Spleen (tissue), 7 donors: ENCODE measurements at regions not wholly inside any gene's neighbourhood (a gene's known extent, or its start where the extent isn't known, plus 50 kb on each side); places are given as distances from the start of the nearest gene placed in this dataset.

ENCODE experiments used
- CTCF ChIP-seq, 11 experiments: fragments of 200-600 bp in 7 of 11; fragments of 450-650 bp in 4 of 11; sonication (generic) in 4 of 11; IDR thresholded peaks in 8 of 11; conservative IDR thresholded peaks in 3 of 11; 1 replicate in 7 of 11; 2 replicates in 4 of 11; pipeline versions ENCODE4 v1.4.0 to v1.8.0; 2016 to 2021; ENCODE audit warnings: antibody characterized with exemption in 11 of 11, inconsistent platforms in 4 of 11, mild to moderate bottlenecking in 1 of 11
- POLR2A ChIP-seq, 3 donors: fragments of 450-650 bp; IDR thresholded peaks; one replicate each; pipeline ENCODE4 v1.5.1; 2017; ENCODE audit warnings: antibody characterized with exemption in 3 of 3, mild to moderate bottlenecking in 1 of 3
- donor health status: DM: no; HTN: no; CAD: no; lungs with moderate emphysema.
- donor health status: DM: no; HTN: no; CAD: no.
- donor health status: DM: no; HTN: no; CAD: no.

- no peak for TF ChIP-seq POLR2A (IDR thresholded peaks at IDR 0.05)
- no peak for TF ChIP-seq CTCF (IDR thresholded peaks at IDR 0.05 in 8 of 11, conservative IDR thresholded peaks at IDR 0.05 in 3 of 11)
Observed at GRCh38 chr9:103809745-103810144, 284.4 kb upstream of the SMC2 start.
